GM18951 (cell line): ENCODE measurements at regions not wholly inside any gene's neighbourhood (a gene's known extent, or its start where the extent isn't known, plus 50 kb on each side); places are given as distances from the start of the nearest gene placed in this dataset.

Experiments
- POLR2A ChIP-seq: IDR thresholded peaks from 4 replicates; pipeline ENCODE4 v1.6.1; 2011; ENCODE audit warnings: mild to moderate bottlenecking; ENCODE audit not compliant: insufficient read length, insufficient read depth; ENCODE audit errors: extremely low read depth
- in situ Hi-C: fragments of 300-500 bp; cut with MboI; formaldehyde crosslinking; loops from one replicate; pipeline ENCODE4 v1.12.0; 2022; ENCODE audit warnings: low sequenced_read_pairs, mixed read lengths, inconsistent platforms; ENCODE audit not compliant: unreplicated experiment

DNA sequence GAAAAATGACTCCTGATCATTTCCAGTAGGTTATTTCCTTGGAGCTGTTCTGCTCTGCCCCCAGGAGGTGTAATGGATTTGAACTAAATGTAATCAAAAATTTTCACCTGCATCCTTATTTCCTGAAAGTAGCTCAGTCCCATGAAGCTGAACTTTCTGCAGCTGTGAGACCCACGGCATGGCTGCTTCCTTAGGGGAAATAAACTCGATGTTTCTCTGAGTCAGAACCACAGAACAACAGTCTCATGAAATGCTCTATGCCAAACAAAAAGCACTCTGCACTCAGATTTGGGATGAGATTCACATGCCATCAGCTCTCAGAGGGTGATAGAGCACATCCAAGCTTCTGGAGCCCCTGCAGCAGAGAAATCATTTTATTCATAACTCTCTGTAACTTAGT, 224.1 kb upstream of the PLEKHG7 start:
- TF ChIP-seq POLR2A = no peak
- in situ Hi-C loops = no loop called here

- TF ChIP-seq POLR2A = no peak
- in situ Hi-C loops = no loop called here
Measured at GRCh38 chr12:92476844-92477243, 225.9 kb upstream of the PLEKHG7 start.

DNA sequence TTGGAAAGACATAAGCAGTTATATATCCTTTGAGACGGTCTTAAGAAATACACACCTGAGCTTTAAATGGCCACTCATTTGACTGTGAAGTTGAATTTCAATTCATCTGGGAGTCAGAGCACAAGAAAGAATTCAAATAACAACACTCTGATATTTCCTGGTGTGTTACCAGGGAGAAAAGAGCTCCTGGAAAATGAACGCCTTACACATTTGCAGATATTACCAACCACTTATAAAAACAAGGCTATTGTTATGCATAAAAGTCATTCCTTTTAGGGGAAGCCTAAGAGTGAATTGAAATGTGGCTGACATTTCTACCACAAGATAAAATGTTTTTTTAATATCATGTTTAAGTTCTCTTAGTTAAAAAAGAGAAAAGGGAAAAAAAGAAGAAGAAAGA, 229.2 kb upstream of the PLEKHG7 start:
- no peak for TF ChIP-seq POLR2A
- in situ Hi-C loops = no loop called here

DNA sequence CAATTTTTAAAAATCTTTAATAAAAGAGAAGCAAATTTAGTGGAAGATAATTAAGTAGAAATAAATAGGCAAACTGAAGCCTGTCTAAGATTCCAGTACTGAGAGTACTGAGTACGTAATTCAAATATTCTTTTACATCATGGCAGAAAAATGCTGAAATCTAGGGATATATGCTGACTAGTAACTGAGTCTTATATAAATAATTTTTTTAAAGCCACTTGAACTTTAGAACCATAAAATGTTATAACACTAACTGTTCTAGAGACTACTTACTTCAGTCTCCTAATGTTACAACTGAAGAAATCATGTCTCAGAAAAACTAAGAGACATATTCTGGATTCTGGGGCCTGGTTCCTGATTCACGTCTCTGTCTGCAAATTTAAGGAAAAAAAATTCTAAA, 230.6 kb upstream of the PLEKHG7 start:
- in situ Hi-C loops = no loop called here
- TF ChIP-seq POLR2A = no peak

- no peak for TF ChIP-seq POLR2A
- in situ Hi-C loops = no loop called here
Measured at GRCh38 chr12:92471551-92471950, 231.2 kb upstream of the PLEKHG7 start.

DNA sequence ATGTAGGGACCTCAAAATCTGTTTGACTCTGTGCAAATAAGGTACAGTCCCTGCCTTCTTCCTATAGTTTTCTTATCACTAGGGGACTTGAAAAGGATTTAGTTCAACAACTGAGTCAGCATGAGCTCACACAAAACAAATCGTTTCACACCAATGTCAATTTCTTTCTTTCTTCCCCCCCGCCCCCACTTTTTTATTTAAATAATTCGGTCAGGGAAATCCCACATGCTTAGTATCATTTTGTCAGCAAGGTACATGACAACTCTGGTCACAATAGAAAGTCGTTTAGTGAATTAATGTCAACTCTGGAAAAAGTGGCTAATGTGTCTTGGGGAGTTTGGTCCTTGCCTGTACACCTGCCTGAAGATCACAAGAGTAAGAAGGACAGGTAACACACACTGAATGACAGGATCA, 232.2 kb upstream of the PLEKHG7 start:
- no peak for TF ChIP-seq POLR2A
- in situ Hi-C loops = no loop called here

GRCh38 chr12:92469837-92470236, 233.0 kb upstream of the PLEKHG7 start:
- in situ Hi-C loops = loop anchor here (10.0 kb wide), 1 partner anchor 95 kb away; no protein-coding TSS in a partner anchor
- TF ChIP-seq POLR2A = peak; percentile 29

GRCh38 chr12:92468358-92469020, 234.3 kb upstream of the PLEKHG7 start:
- in situ Hi-C loops = loop anchor here (10.0 kb wide), 1 partner anchor 96 kb away; no protein-coding TSS in a partner anchor
- TF ChIP-seq POLR2A = no peak

- TF ChIP-seq POLR2A = peak; percentile 37
- in situ Hi-C loops = loop anchor here (10.0 kb wide), 1 partner anchor 97 kb away; no protein-coding TSS in a partner anchor
Measured at GRCh38 chr12:92467886-92468285, 234.9 kb upstream of the PLEKHG7 start.

- in situ Hi-C loops = loop anchor here (10.0 kb wide), 1 partner anchor 98 kb away; no protein-coding TSS in a partner anchor
Measured at GRCh38 chr12:92466391-92467305, 236.1 kb upstream of the PLEKHG7 start.

GRCh38 chr12:92465786-92466295, 236.9 kb upstream of the PLEKHG7 start:
- in situ Hi-C loops = loop anchor here (10.0 kb wide), 1 partner anchor 99 kb away; no protein-coding TSS in a partner anchor

More at GRCh38 chr12:92466391-92467305, 236.1 kb upstream of the PLEKHG7 start:
- TF ChIP-seq POLR2A = peak; percentile 75

DNA sequence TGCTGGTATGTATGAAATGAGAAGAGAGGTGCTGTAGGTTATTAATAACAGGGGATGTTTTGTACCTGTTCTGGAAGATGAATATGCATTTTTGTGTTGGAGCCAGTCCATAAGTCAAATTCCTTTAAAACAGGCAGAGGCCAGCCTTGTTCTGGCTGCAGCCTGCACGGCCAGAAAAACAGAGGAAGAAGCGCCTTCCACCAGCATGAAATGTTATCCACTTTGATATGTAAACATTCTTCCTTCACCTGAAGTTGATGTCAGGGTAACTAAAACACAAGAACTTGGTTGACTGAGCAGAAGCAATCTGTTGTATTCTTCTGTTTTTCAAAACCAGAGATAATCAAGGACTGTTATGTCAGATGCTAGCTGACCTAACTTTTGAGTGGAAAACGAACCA, 237.9 kb upstream of the PLEKHG7 start:
- TF ChIP-seq POLR2A = no peak
- in situ Hi-C loops = loop anchor here (10.0 kb wide), 1 partner anchor 100 kb away; no protein-coding TSS in a partner anchor

More at GRCh38 chr12:92465786-92466295, 236.9 kb upstream of the PLEKHG7 start:
- TF ChIP-seq POLR2A = no peak

GRCh38 chr12:92463171-92463570, 239.6 kb upstream of the PLEKHG7 start:
- no peak for TF ChIP-seq POLR2A
- in situ Hi-C loops = loop anchor here (10.0 kb wide), 1 partner anchor 102 kb away; no protein-coding TSS in a partner anchor

DNA sequence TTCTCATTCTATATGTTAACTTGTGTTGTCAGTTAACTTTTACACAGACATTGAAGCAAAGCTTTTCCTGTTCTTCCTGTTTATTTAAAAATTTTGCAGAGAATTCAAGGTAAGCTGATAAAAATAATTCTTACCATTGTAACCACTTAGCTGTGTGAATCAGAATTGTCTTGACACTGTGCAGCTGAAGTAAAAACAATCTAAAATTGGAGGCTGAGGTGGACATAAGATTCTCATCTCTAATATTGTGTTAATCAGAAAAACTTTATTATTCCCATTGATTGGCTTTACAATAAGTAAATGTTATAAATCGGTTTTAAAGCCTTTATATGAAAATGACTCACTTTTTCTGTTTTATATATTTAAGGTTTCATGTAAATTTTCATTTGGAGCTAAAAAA, 240.3 kb upstream of the PLEKHG7 start:
- no peak for TF ChIP-seq POLR2A
- in situ Hi-C loops = loop anchor here (10.0 kb wide), 1 partner anchor 102 kb away; no protein-coding TSS in a partner anchor
